DOHH2 (cell line): ENCODE measurements at regions not wholly inside any gene's neighbourhood (a gene's known extent, or its start where the extent isn't known, plus 50 kb on each side); places are given as distances from the start of the nearest gene placed in this dataset.

Experiments
- EZH2phosphoT487 ChIP-seq: fragments of 200-600 bp; sonication (generic); IDR thresholded peaks from 2 replicates; pipeline ENCODE4 v1.6.1; 2017; ENCODE audit warnings: borderline replicate concordance, mild to moderate bottlenecking, antibody characterized with exemption, low read length, moderate library complexity, mixed read lengths
- TF ChIP-seq, protein P1 (sequence below): fragments of 200-600 bp; sonication (generic); IDR thresholded peaks from one replicate; pipeline ENCODE4 v1.5.1; 2014; ENCODE audit warnings: antibody characterized with exemption, mild to moderate bottlenecking, low read depth, low read length; ENCODE audit not compliant: poor library complexity, severe bottlenecking

DNA sequence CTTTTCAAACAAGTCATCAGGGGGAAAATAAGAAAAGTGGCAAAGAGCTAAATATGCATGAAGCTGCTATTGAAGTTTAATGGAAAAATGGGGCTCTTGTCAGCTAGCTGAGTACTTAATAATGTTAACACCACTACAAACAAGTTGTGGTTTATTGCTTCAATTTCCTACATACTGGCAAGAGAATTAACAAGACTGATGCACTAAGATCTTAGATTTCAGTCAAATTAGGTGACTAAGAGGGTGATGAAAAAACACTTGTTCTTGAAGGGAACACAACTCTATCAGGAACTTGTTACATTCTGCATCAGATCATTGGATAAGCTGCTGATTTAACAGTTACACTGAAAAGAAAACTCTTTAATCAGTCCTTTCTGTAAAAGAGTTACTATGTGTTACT lies 234.6 kb upstream of the AFF2 start:
- TF ChIP-seq, protein P1, sequence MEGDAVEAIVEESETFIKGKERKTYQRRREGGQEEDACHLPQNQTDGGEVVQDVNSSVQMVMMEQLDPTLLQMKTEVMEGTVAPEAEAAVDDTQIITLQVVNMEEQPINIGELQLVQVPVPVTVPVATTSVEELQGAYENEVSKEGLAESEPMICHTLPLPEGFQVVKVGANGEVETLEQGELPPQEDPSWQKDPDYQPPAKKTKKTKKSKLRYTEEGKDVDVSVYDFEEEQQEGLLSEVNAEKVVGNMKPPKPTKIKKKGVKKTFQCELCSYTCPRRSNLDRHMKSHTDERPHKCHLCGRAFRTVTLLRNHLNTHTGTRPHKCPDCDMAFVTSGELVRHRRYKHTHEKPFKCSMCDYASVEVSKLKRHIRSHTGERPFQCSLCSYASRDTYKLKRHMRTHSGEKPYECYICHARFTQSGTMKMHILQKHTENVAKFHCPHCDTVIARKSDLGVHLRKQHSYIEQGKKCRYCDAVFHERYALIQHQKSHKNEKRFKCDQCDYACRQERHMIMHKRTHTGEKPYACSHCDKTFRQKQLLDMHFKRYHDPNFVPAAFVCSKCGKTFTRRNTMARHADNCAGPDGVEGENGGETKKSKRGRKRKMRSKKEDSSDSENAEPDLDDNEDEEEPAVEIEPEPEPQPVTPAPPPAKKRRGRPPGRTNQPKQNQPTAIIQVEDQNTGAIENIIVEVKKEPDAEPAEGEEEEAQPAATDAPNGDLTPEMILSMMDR, result no peak
- no peak for TF ChIP-seq EZH2phosphoT487
